ENCODE measurements at regions not wholly inside any gene's neighbourhood (a gene's known extent, or its start where the extent isn't known, plus 50 kb on each side); places are given as distances from the start of the nearest gene placed in this dataset.

DNA sequence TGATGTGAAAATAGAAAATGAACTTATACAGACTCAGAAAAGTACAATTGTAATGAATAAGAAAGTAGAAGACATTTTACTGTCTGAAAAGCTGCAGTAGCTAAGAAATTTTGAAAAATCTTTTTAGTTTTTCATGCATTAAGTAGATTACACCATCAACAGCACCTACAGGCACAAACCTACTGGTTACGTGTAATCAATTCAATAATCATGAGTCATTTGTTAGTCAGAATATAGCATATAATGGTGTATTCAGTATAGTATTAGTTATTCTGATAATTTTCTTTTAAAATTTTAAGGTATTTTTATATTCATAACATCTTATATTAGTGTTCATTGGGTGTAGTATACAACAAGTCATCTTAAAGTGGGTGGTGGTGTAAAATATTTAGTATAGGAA is 550.5 kb upstream of the GBE1 start:
- TF ChIP-seq, protein P1, sequence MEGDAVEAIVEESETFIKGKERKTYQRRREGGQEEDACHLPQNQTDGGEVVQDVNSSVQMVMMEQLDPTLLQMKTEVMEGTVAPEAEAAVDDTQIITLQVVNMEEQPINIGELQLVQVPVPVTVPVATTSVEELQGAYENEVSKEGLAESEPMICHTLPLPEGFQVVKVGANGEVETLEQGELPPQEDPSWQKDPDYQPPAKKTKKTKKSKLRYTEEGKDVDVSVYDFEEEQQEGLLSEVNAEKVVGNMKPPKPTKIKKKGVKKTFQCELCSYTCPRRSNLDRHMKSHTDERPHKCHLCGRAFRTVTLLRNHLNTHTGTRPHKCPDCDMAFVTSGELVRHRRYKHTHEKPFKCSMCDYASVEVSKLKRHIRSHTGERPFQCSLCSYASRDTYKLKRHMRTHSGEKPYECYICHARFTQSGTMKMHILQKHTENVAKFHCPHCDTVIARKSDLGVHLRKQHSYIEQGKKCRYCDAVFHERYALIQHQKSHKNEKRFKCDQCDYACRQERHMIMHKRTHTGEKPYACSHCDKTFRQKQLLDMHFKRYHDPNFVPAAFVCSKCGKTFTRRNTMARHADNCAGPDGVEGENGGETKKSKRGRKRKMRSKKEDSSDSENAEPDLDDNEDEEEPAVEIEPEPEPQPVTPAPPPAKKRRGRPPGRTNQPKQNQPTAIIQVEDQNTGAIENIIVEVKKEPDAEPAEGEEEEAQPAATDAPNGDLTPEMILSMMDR (IDR thresholded peaks at IDR 0.05; ENCODE audit: unreplicated experiment) = no peak
- Mint-ChIP-seq H3K9me3 (ENCODE audit: unreplicated experiment) (no peaks in the 10 kb centered on the region), H3K4me3 (ENCODE audit: unreplicated experiment) (no peak overlapping the region), H3K27ac (ENCODE audit: unreplicated experiment) (no peak overlapping the region), H3K27me3 (ENCODE audit: unreplicated experiment) (no peaks in the 10 kb centered on the region), H3K4me1 (ENCODE audit: unreplicated experiment) (no peaks in the 10 kb centered on the region), H3K36me3 (ENCODE audit: low read depth, unreplicated experiment) (no peaks in the 10 kb centered on the region)
- DNase-seq (ENCODE audit: low spot score) = no peak

- Mint-ChIP-seq H3K4me1 (ENCODE audit: unreplicated experiment) (no peaks in the 10 kb centered on the region), H3K27me3 (ENCODE audit: unreplicated experiment) (no peaks in the 10 kb centered on the region), H3K4me3 (ENCODE audit: unreplicated experiment) (no peak overlapping the region), H3K27ac (ENCODE audit: unreplicated experiment) (no peak overlapping the region), H3K36me3 (ENCODE audit: low read depth, unreplicated experiment) (no peaks in the 10 kb centered on the region), H3K9me3 (ENCODE audit: unreplicated experiment) (no peaks in the 10 kb centered on the region)
- TF ChIP-seq, protein P1 (IDR thresholded peaks at IDR 0.05; ENCODE audit: unreplicated experiment) = no peak
- no peak for DNase-seq (ENCODE audit: low spot score)
Observed at GRCh38 chr3:82308755-82309154, 547.3 kb upstream of the GBE1 start.

DNA sequence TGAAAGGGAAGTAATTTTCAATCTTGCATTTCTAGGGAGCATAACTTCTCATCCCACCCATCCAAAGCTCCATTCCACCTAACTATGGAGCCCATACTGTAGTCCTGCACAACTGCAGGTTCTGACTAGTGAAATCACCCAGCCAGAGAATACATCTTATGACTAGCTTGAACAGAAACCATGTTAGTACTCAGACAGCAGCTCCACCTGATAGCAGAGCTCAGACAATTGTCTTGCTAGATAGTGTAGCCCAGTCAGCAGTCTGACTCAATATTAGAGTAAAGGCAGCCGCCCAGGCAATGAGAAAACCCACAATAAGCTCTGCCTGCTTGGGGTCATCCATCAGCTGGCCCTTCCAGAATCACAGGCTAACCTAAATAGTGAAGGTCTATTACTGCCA is 544.7 kb upstream of the GBE1 start:
- Mint-ChIP-seq H3K4me1 (ENCODE audit: unreplicated experiment) (peaks cover 3% of the 10 kb centered on the region), H3K27ac (ENCODE audit: unreplicated experiment) (no peak overlapping the region), H3K9me3 (ENCODE audit: unreplicated experiment) (no peaks in the 10 kb centered on the region), H3K36me3 (ENCODE audit: low read depth, unreplicated experiment) (no peaks in the 10 kb centered on the region), H3K27me3 (ENCODE audit: unreplicated experiment) (no peaks in the 10 kb centered on the region), H3K4me3 (ENCODE audit: unreplicated experiment) (no peak overlapping the region)
- TF ChIP-seq, protein P1 (IDR thresholded peaks at IDR 0.05; ENCODE audit: unreplicated experiment) = no peak
- DNase-seq (ENCODE audit: low spot score) = no peak

DNA sequence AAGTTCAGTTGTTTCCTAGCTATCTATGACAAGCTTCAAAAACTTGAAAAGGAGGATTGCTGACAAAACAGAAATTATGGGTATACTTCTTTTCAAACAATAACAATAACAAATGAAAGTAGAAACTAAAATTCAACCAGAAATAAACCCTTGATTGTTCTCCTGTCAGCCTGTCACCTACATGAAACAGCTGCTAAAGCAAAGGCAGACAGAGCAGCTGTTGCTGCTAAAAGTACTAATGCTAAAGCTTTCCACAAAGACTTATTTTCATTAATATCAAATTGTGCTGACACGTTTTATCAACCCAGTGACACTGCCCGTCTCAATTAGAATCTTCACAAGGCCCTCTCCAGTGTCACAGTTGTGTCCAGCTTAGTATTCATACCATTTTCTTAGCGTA is 533.2 kb upstream of the GBE1 start:
- H3K36me3 Mint-ChIP-seq (ENCODE audit: low read depth, unreplicated experiment) = no peaks in the 10 kb centered on the region
- no peaks in the 10 kb centered on the region for H3K4me1 Mint-ChIP-seq (ENCODE audit: unreplicated experiment)
- no peak overlapping the region for H3K4me3 Mint-ChIP-seq (ENCODE audit: unreplicated experiment)
- H3K27ac Mint-ChIP-seq (ENCODE audit: unreplicated experiment) = no peak overlapping the region
- DNase-seq (ENCODE audit: low spot score) = no peak
- H3K27me3 Mint-ChIP-seq (ENCODE audit: unreplicated experiment) = no peaks in the 10 kb centered on the region
- no peaks in the 10 kb centered on the region for H3K9me3 Mint-ChIP-seq (ENCODE audit: unreplicated experiment)
- TF ChIP-seq, protein P1 (IDR thresholded peaks at IDR 0.05; ENCODE audit: unreplicated experiment) = no peak

- Mint-ChIP-seq H3K9me3 (ENCODE audit: unreplicated experiment) (no peaks in the 10 kb centered on the region), H3K4me1 (ENCODE audit: unreplicated experiment) (no peaks in the 10 kb centered on the region), H3K27me3 (ENCODE audit: unreplicated experiment) (no peaks in the 10 kb centered on the region), H3K36me3 (ENCODE audit: low read depth, unreplicated experiment) (no peaks in the 10 kb centered on the region), H3K27ac (ENCODE audit: unreplicated experiment) (no peak overlapping the region), H3K4me3 (ENCODE audit: unreplicated experiment) (no peak overlapping the region)
- DNase-seq (ENCODE audit: low spot score) = no peak
- TF ChIP-seq, protein P1 (IDR thresholded peaks at IDR 0.05; ENCODE audit: unreplicated experiment) = no peak
Observed at GRCh38 chr3:82293867-82294266, 532.4 kb upstream of the GBE1 start.
